Thoracic aorta (tissue), 2 donors: ENCODE measurements at regions not wholly inside any gene's neighbourhood (a gene's known extent, or its start where the extent isn't known, plus 50 kb on each side); places are given as distances from the start of the nearest gene placed in this dataset.
"Not testable (repeated sequence)": the region's sequence is repeated elsewhere in the genome, so short reads cannot be mapped to it uniquely, and the experiment has no call there.

ENCODE experiments used
- ATAC-seq: fragments of 150-250 bp; one replicate; pipeline ENCODE4 v1.8.0; 2017; ENCODE audit warnings: low read depth; ENCODE audit not compliant: insufficient number of reproducible peaks, low FRiP score
- DNase-seq: peaks from one replicate; pipeline ENCODE4 v3.0.0-alpha.2; 2020; ENCODE audit warnings: low spot score
- H3K27ac ChIP-seq, 2 donors: fragments of 200-600 bp; sonication (generic); 1 replicate in 1 of 2; 2 replicates in 1 of 2; pipeline ENCODE4 v1.5.1; 2016; ENCODE audit warnings: mild to moderate bottlenecking in 2 of 2, moderate library complexity in 2 of 2
- H3K27me3 ChIP-seq: fragments of 200-600 bp; sonication (generic); replicated peaks from 2 replicates; pipeline ENCODE4 v1.6.0; 2016; ENCODE audit warnings: mild to moderate bottlenecking; ENCODE audit not compliant: insufficient read depth
- H3K36me3 ChIP-seq: fragments of 200-600 bp; sonication (generic); one replicate; pipeline ENCODE4 v1.5.1; 2016
- H3K4me1 ChIP-seq, 2 donors: fragments of 200-600 bp; sonication (generic); 1 replicate in 1 of 2; 2 replicates in 1 of 2; pipeline versions ENCODE4 v1.5.1 to v1.6.0; 2016; ENCODE audit warnings: low read depth in 2 of 2, mild to moderate bottlenecking in 1 of 2; ENCODE audit not compliant: control insufficient read depth in 1 of 2
- H3K4me3 ChIP-seq: fragments of 200-600 bp; sonication (generic); 2 replicates; pipeline ENCODE4 v1.5.1; 2016; ENCODE audit warnings: mild to moderate bottlenecking
- H3K9me3 ChIP-seq: fragments of 200-600 bp; sonication (generic); 2 replicates; pipeline ENCODE4 v1.5.1; 2016
- TF ChIP-seq, protein P1 (sequence below): fragments of 200-600 bp; sonication (generic); IDR thresholded peaks from one replicate; pipeline ENCODE4 v1.5.1; 2019; ENCODE audit warnings: antibody characterized with exemption

DNA sequence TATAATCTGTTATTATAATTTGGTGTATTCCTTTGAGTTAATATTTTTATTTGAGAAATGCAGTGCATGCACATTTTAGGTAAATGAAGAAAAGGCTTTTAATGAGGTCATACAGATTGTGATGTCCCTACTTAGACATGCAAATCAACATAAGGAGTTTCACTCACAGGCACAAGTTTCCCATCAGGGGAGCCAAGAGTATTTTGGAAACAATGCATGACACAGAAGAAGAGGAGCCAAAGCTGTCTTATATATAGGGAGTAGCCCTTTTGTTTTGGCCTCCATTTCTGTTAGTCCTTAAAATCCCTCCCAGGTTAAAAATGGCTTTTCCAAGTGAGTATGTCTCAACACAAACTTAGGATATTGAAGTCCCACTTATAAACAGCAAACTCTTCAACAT lies 703.4 kb upstream of the ANKRD30A start:
- Histone ChIP-seq H3K9me3 (peaks cover under 1% of the 10 kb centered on the region), H3K4me3 (no peak overlapping the region), H3K36me3 (no peaks in the 10 kb centered on the region), H3K27ac (no peak overlapping the region), H3K27me3 (no peaks in the 10 kb centered on the region), H3K4me1 (no peaks in the 10 kb centered on the region)
- ATAC-seq (no peak), DNase-seq (no peak)
- TF ChIP-seq, protein P1, sequence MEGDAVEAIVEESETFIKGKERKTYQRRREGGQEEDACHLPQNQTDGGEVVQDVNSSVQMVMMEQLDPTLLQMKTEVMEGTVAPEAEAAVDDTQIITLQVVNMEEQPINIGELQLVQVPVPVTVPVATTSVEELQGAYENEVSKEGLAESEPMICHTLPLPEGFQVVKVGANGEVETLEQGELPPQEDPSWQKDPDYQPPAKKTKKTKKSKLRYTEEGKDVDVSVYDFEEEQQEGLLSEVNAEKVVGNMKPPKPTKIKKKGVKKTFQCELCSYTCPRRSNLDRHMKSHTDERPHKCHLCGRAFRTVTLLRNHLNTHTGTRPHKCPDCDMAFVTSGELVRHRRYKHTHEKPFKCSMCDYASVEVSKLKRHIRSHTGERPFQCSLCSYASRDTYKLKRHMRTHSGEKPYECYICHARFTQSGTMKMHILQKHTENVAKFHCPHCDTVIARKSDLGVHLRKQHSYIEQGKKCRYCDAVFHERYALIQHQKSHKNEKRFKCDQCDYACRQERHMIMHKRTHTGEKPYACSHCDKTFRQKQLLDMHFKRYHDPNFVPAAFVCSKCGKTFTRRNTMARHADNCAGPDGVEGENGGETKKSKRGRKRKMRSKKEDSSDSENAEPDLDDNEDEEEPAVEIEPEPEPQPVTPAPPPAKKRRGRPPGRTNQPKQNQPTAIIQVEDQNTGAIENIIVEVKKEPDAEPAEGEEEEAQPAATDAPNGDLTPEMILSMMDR = no peak

DNA sequence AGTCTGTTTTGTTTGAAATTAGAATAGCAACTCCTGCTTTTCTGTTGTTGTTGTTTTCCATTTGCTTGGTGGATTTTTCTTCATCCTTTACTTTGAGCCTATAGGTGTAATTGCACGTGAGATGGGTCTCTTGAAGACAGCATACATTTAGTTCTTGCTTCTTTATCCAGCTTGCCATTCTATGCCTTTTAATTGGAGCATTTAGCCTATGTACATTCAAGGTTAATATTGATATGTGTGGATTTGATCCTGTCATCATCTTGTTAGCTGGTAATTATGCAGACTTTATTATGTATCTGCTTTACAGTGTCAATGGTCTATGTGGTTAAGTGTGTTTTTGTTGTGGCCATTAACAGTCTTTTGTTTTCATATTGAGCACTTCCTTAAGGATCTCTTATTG lies 708.9 kb upstream of the ANKRD30A start:
- Histone ChIP-seq H3K4me1 (no peaks in the 10 kb centered on the region), H3K4me3 (no peak overlapping the region), H3K9me3 (peaks cover 12% of the 10 kb centered on the region), H3K27me3 (no peaks in the 10 kb centered on the region), H3K27ac (no peak overlapping the region), H3K36me3 (no peaks in the 10 kb centered on the region)
- TF ChIP-seq, protein P1 = no peak
- DNase-seq = no peak
- no peak for ATAC-seq

DNA sequence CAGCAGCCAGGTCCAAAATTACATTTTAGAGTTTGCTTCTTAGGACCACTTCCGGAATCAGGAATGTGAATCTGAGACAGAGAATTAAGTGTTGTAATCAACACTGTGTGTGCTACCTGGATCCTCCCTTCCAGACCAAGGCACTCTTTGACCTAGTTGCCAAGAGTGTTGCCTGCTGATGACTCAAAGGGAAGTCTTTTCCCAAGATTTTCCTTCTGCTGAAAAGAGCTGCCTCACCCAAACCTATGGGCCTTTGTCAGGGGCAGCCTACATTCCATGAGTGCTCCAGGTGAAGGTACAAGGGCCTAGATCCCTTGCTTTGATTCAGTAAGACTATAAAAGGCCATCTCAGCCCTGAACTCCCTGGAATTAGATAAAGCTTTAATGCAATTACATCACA lies 712.5 kb upstream of the ANKRD30A start:
- DNase-seq (no peak), ATAC-seq (no peak)
- Histone ChIP-seq H3K27ac (no peak overlapping the region), H3K27me3 (no peaks in the 10 kb centered on the region), H3K36me3 (no peaks in the 10 kb centered on the region), H3K4me1 (no peaks in the 10 kb centered on the region), H3K4me3 (no peak overlapping the region), H3K9me3 (peaks cover 12% of the 10 kb centered on the region)
- TF ChIP-seq, protein P1 = no peak

DNA sequence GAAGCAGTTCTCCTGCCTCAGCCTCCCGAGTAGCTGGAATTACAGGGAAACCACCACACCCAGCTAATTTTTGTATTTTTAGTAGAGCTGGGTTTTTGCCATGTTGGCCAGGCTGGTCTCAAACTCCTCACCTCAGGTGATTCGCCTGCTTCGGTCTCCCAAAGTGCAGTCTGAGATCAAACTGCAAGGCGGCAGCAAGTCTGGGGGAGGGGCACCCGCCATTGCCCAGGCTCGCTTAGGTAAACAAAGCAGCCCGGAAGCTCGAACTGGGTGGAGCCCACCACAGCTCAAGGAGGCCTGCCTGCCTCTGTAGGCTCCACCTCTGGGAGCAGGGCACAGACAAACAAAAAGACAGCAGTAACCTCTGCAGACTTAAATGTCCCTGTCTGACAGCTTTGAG lies 725.2 kb upstream of the ANKRD30A start:
- H3K4me1 ChIP-seq = not testable (repeated sequence)

DNA sequence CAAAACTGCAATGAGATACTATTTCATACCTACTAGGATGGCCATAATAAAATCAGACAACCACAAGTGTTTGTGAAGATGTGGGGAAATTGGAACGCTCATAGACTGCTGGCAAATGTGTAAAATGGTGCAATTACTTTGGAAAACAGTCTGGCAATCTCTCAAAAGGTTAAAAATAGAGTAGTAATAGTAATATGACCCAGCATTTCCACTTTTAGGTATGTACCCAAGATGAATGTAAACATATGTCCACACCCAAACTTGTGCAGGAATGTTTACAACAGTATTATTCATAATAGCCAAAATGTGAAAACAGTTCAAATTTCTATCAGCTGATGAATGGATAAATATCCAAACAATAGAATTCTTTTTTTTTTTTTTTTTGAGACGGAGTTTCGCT lies 731.6 kb upstream of the ANKRD30A start:
- no peak for DNase-seq
- Histone ChIP-seq H3K4me1 (peaks cover 0 to 4% of the 10 kb centered on the region in 2 donors), H3K27me3 (no peaks in the 10 kb centered on the region), H3K4me3 (no peak overlapping the region), H3K36me3 (no peaks in the 10 kb centered on the region), H3K27ac (no peak overlapping the region), H3K9me3 (no peaks in the 10 kb centered on the region)
- TF ChIP-seq, protein P1 = no peak
- no peak for ATAC-seq

More for the DNA sequence above, 725.2 kb upstream of the ANKRD30A start:
- H3K36me3 ChIP-seq, H3K9me3 ChIP-seq, ATAC-seq, H3K27me3 ChIP-seq, H3K27ac ChIP-seq, H3K4me3 ChIP-seq, DNase-seq: not testable (repeated sequence)

DNA sequence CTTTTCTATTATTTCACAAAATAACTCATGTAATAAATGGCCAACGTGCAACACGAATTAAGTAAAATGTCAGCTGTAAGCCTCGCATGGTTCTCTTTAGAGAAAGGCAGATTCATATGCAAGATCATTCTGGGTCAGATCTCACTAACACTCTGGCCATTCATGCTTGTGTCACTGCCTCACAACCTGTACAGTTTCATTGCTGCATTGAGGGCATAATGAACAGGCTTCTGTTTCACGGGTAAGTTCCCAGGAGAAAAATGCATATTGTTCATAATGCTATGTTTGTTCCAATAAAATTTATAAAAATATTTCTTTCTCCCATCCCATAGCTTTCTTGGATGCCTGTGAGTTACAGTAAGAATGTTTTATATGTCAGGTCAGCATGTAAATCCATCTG lies 734.0 kb upstream of the ANKRD30A start:
- ATAC-seq (no peak), DNase-seq (no peak)
- no peak overlapping the region for H3K4me3 ChIP-seq
- TF ChIP-seq, protein P1 = no peak
- no peaks in the 10 kb centered on the region for H3K36me3 ChIP-seq
- H3K27ac ChIP-seq = no peak overlapping the region
- H3K4me1 ChIP-seq = peaks cover 0 to under 1% of the 10 kb centered on the region in 2 donors
- H3K9me3 ChIP-seq = no peaks in the 10 kb centered on the region
- H3K27me3 ChIP-seq = no peaks in the 10 kb centered on the region
